Spleen (tissue), 7 donors: ENCODE measurements at regions not wholly inside any gene's neighbourhood (a gene's known extent, or its start where the extent isn't known, plus 50 kb on each side); places are given as distances from the start of the nearest gene placed in this dataset.

Experiments
- CTCF ChIP-seq, 11 experiments: fragments of 200-600 bp in 7 of 11; fragments of 450-650 bp in 4 of 11; sonication (generic) in 4 of 11; IDR thresholded peaks in 8 of 11; conservative IDR thresholded peaks in 3 of 11; 1 replicate in 7 of 11; 2 replicates in 4 of 11; pipeline versions ENCODE4 v1.4.0 to v1.8.0; 2016 to 2021; ENCODE audit warnings: antibody characterized with exemption in 11 of 11, inconsistent platforms in 4 of 11, mild to moderate bottlenecking in 1 of 11
- POLR2A ChIP-seq, 3 donors: fragments of 450-650 bp; IDR thresholded peaks; one replicate each; pipeline ENCODE4 v1.5.1; 2017; ENCODE audit warnings: antibody characterized with exemption in 3 of 3, mild to moderate bottlenecking in 1 of 3
- donor health status: DM: no; HTN: no; CAD: no; lungs with moderate emphysema.
- donor health status: DM: no; HTN: no; CAD: no.
- donor health status: DM: no; HTN: no; CAD: no.

GRCh38 chr9:68619072-68619471, 78.4 kb upstream of the TMEM252 start:
- TF ChIP-seq CTCF (IDR thresholded peaks at IDR 0.05 in 8 of 11, conservative IDR thresholded peaks at IDR 0.05 in 3 of 11) (no peak), POLR2A (IDR thresholded peaks at IDR 0.05) (no peak)
